Activated CD8-positive, alpha-beta memory T cell treated with anti-CD3 and anti-CD28 coated beads, Interleukin-2, amount 50 U/mL, for 4 hours (primary cell): ENCODE measurements at regions not wholly inside any gene's neighbourhood (a gene's known extent, or its start where the extent isn't known, plus 50 kb on each side); places are given as distances from the start of the nearest gene placed in this dataset.
"Not testable (repeated sequence)": the region's sequence is repeated elsewhere in the genome, so short reads cannot be mapped to it uniquely, and the experiment has no call there.

Source experiments
- DNase-seq: peaks from one replicate; pipeline ENCODE4 v3.0.0-alpha.2; 2020

DNA sequence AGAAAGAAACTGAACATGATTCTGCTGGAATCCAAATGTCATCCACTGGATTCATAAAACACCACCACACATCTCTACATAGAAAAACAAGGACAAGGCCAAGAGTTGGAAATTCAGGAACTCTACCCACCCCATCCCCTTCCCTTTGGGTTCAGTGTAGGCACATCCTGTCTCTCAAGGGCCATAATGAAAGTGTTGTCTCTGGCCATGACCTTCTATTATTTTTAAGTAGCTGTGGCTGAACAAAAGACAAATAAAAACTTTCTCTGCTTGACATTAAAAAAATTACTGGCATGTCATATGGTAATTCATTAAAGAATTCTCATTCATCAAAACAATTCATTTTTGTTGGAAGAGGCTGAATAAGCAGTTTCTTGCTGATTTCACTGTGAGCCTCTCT lies 54.9 kb upstream of the ZBTB18 start:
- DNase-seq: no peak

DNA sequence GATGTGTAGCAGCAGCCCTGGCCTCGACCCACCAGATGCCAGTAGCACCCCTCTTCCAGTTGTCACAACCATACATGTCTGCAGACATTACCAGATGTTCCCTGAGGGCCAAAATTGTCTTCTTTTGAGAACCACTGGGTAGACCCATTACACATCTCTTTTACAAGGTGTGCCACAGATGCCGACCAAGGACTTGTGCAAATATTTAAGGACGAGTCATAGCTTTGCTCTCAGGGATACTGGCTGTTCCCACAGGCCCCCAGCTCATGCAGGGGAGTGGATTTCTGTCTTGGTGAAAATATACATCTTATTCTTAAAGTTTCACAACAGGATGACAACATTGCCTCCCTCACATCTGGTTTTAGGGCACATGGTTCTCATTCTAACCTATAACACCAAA lies 59.4 kb upstream of the ZBTB18 start:
- DNase-seq: no peak

DNA sequence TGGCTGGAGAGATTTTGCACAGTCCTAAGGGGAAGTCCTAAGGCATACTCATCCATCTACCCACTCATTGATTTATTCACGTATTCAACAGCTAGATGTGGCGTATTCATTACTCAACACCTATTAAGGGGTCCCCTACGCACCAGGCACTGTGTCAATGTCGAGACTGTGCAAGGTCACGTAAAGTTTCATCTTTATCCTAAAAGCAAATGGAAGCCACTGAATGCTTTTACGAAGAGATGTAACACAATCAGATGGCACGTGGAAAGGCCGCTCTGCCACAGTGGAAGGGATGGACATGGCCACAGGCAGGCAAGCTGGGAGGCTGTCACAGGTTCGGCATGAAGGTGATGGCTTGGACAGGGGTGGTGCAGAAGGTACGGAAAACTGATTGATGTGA lies 66.3 kb upstream of the ZBTB18 start:
- DNase-seq: no peak

DNA sequence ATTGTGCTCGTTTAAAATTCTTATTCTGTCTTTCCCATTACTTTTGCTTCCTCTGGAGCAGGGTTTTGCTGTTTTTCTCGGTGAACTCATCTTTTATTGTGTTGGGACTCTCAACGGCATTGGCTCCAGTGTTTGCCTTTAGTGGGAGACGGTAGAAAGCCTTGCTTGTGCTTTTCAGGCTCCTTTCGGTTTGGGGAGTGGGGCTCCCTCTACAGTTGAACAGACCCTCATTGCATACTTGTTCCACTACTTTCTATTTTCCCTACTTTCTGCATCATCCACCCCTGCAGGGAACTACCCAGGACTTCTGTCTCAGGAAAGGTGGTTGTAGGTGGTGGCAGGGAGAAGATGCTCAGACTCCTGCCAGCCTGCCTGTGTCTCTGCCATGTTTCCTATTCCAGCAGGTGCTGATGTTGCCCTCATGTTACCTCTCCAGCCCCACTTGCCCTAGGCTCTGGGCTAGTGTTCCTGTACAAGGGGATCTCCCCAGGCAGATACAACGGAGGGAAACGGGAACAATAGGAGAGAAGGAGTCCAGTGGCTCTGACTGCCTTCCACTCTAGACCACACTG lies 68.5 kb upstream of the ZBTB18 start:
- DNase-seq: no peak

DNA sequence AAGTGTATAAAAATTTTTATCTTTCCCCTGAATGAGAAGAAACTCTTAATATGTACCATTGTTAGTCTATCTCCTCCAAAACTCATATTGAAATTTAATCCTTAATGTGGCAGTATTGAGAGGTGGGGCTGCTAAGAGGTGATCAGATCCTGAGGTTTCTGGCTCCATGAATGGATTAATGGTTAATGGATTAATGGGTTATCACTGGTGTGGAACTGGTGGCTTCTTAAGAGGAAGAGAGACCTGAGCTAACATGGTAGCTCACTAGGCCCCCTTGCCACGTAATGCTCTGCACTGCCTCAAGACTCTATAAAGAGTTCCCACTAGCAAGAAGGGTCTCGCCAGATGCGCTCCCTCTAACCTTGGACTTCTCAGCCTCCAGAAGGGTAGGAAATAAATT lies 70.6 kb upstream of the ZBTB18 start:
- no peak for DNase-seq

DNA sequence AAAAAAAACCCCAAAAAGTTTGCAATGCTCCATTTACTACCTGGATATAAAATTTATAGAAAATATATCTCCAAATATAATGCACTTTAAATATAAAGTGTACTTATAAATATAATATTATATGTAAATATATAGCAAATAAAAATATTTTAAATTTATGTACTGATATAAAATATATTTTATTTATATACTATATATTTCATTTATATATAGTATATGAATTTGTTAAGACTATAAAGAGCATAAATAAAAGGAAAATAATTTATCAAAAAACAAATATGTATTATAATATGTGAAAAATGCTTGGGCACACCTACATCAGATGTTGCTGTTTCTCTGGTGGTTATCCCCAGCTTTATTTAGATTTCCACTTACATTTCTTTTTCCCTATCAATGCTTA lies 71.0 kb upstream of the ZBTB18 start:
- DNase-seq: no peak

DNA sequence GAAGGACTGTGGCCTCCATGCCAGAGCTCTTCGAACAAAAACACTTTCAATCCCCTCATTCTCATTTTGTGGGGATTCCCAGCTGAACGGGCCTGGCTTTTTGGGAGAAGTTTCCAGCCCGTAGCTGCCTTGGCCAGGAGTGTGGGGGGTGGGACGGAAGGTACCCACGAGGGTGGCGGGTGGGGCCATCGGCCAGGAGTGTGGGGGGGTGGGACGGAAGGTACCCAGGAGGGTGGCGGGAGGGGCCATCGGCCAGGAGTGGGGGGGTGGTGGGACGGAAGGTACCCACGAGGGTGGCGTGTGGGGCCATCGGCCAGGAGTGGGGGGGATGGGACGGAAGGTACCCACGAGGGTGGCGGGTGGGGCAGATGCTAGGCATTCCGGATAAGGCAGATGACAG lies 71.7 kb upstream of the ZBTB18 start:
- DNase-seq: no peak

DNA sequence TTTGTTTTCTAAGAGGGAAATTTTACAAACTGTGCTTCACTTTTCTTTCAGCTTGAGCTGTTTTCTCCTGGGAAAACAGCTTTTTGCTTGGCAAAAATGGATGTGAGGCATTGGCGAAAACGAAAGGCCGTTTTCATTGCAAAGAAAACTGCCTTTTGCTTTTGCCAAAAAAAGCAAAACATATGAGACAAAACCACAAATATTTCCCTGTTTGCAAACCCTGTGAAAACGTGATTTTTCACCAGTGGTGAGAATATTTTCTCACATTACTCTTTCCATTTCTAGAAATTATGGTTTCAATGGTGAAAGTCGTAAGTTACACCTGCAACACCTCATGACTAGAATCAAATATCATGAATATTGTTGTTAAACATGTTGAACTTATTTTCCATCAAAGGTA lies 74.0 kb upstream of the ZBTB18 start:
- DNase-seq: no peak

DNA sequence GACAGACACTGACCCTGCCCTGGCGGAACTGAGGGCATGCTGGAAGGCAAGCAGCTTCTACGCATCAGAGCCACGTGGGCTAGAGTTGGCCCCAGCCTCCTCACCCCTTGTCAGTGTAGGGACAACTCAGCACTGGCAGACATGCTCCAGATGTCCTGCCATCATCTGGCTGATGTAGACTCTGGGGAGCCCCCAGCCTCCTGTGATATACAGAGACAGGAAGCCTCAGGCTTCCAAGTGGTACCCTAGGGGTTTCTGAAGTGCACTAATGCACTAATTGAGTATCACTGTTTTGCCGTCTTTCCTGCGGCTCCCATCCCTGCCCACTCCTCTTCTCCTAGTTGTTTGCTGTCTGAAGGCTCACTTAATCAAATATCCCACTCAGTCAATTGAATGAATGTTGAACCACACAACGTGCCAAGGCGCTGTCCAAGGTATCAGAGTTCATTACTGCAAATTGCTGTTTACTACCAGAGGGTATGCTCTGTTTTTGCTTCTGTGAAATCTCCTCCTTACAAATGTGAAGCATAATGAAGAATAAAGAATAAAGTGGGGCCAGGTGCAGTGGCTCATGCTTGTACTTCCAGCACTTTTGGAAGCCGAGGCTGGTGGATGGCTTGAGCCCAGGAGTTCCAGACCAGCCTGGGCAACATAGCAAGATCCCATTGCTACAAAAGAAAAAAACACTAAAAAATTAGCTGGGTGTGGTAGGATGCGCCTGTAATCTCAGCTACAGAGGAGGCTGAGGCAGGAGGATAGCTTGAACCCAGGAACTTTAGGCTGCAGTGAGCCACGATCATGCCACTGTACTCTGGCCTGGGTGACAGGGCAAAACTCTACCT lies 76.4 kb upstream of the ZBTB18 start:
- DNase-seq: no peak

DNA sequence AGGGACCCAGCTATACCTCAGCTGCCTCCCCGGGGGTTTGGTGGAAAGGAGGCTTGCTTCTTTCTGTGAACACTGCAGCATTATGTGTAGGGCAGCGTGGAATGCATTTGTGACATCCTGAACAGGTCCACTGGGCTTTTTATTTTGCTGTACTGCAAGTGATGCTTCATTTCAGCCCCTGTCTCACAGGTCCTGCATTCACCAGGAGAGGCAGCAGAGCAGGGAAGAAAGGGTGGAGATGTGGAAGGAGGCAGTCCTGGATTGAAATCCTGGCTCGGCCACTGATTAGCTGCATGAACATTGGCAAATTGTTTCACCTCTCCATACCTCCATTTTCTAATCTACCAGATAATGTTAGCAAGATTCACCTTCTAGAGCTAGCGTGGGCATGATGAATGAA lies 77.9 kb upstream of the ZBTB18 start:
- no peak for DNase-seq

DNA sequence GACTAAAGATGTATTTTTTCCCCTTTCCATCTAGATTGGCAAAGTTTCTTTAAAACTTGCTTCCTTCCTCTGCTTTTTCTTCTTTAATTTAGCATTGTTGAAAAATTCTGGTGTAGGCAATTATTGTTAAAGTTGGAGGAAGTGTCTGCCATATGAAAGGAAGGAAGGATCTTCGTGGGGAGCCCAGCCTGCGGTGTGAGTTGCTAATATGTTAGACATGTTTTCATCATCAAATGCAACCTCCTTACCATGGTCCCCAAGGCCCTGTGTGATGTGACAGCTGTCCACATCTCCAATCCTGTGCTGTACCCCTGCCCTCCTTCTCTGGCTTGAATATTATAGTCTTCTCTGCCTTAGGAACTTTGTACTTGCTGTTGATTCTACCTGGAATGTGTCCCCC lies 81.0 kb upstream of the ZBTB18 start:
- no peak for DNase-seq

DNA sequence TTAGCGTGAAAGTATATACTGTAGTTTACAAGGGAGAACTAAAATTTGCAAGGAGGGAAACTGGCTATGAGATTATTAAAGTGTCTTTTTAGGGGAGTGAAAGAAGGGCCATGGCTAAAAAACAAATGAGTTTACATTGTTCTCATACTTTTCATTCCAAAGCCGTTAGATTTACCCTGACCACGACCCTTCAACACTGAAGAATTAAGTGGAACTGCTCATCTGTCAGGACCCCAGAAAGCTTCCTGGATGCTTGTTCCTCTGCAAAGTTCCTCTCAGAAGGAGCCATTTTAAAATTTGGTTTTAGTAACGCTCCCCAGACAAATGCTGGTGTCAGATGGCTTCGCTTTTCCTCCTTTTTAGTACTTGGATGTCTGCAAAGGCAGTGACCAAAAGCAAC lies 82.7 kb upstream of the ZBTB18 start:
- DNase-seq: no peak

DNA sequence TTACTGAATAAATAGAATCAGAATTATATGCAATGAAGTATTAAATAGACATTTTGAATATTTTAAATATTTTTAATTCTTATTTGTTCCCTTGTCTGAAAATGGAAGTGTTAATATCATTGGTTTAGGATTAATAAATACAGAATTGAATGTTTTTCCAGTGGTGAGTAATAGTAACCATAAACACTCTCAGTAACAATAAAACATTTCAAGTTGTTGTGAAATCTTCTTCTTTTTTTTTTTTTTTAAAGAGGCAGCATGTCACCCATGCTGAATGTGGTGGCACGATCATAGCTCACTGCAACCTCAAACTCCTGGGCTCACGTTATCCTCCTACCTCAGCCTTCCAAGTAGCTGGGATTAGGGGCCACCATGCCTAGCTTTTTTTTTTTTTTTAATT lies 86.2 kb upstream of the ZBTB18 start:
- DNase-seq: no peak

DNA sequence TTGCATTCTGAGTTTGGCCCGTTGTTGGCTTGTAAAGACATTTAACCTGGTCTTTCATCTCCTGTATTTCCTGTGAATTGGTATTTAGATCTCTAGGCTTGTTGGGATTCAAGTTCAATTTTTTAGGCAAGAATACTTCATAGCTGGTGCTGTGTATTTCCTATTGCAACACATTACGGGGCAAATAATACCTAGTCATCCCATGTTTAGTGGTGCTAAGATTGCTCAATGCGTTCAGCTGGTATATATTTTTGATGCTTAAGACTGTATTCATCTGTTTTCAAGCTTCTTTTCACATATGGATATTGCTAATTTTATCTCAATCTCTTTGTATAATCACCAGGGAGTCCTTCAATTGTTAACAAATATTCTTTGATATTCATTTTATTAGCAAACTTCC lies 87.5 kb upstream of the ZBTB18 start:
- no peak for DNase-seq

DNA sequence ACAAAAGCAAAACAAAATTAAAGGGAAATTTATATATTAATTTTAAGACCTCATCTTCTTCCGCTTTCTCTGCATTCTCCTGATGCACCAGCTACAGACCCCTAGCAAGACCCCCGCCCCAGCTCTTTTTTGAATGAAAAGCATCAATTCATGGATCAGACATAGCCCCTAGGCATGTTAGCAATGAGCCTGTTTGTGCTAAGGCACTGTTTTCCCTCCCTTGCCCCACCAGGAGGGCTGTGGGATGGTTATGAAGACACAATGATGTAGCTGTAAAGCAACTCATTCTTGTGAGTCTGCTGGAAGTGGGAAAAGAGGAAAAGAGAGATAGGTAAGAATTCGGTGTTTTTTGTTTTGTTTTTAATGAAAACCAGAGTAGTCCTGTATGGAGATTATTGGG lies 88.5 kb upstream of the ZBTB18 start:
- DNase-seq: no peak

DNA sequence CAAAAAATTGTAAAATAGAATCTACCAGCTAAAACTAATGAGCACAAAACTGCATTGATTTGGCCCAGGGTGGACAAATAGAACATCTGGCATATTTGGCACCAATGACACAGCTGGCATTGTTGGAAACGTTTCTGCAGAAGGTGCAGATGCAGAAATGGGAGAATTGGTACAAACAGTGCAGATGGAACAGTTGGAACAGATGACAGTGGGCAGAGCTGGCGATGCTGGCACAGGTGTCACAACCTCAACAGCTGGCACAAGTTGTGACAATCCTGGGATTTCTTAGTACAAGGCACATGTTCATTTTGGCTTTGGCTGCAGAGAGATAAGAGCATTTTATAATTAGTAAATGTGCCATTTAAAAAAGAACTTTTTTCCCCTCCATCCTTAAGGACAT lies 91.1 kb upstream of the ZBTB18 start:
- no peak for DNase-seq

DNA sequence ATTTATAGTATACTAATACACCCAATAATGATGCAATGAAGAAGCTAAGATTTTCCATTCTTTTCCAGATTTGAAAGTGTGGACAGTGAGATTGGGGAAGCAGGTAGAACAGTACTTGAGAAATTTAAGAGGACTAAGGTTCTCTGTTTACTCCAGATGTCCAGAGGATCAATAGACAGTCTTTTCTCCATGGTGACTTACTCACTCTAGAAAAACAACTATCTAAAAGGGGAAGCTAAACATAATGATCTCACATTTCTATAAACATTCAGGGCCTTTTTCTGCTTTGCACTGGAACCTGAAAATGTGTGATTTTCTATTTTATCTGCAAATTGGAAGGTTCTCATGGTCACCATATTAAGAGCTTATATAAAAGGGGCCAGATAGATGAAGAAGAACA lies 93.9 kb upstream of the ZBTB18 start:
- DNase-seq: no peak

DNA sequence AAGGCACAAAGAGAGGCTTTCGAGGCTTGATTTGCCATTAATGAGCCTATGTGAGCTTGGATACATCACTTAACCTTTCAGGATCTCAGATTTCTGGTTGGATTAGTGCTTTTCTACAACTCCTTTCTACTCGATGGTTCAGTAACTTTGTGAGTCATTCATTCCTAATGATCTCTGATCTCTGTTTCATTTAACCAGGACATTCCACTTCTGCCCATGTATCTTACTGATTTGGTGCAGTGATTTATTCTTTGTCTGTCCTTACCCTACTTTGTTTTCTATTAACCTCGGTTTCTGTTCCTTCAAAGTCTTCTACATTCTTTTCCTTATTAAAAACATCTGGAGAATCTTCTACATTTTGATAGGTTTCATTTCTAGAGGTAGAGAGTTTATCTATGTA lies 94.6 kb upstream of the ZBTB18 start:
- no peak for DNase-seq

DNA sequence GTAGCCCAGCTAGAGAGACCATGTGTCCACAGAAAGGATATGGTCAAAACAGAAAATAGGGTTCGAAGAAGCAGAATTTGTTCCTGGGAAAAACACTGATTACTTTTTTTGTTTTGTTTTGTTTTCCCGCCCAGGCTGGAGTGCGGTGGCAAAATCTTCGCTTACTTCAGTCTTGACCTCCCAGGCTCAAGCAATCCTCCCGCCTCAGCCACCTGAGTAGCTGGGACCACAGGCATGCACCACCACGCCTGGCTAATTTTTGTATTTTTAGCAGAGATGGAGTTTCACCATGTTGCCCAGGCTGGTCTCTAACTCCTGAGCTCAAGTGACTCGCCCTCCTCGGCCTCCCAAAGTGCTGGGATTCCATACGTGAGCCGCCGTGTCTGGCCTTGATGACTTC lies 99.9 kb upstream of the ZBTB18 start:
- not testable (repeated sequence) for DNase-seq

DNA sequence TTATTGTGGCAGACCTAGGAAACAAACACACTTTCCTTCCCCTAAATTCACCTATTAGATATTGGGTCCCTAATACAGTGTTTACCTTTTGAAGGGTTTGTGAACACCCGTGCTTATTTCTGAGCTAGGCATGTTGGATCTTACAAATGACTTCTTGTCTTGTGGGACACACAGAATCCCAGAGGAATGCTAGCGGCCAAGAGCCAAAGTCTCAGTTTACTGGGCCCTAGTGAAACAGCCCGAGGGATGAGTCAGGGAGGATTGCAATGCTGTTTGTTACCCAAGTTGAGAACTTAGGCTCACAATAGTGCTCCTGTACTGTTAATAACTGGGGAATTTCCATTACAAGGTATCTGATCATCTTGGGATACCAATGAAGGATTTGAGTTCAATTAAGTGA lies 100.1 kb upstream of the AKT3 start:
- no peak for DNase-seq

DNA sequence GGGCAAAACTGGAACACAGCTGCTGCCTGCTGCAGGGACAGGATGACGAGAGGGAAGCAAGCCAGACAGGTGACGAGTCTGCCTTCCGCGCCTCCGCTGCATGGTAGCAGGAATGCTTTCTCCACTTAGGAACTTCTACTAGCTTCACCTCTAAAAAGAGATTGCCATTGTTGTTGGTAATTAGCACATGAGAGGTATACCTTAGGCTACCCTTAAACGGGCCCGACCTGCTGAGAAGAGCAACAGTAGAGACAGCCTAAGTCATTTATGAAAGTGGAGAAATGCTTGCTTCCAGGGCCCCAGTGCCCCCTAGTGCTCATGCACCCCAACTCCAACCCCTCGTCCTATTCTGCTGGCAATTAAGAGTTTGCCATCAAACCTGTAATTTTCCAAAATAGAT lies 96.9 kb upstream of the AKT3 start:
- DNase-seq: peak; percentile 43

DNA sequence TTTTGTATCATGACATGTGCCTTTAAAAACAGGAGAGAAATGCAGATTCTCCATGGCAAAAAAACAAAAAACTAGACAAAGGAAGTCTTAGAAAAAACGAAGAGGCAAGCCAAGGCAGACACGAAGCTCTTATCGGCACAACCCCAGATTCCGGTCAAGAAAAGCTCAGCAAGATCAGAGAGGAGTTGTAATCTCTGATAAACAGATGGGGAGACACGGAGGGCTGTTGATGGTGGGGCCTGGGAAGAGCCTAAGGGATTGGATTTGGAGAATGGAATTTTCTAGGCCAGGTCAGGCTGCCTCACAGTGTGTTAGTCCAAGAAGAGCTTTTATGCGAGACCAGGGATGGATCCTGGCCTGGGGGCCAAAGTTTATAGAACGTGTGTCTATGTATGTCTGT lies 96.2 kb upstream of the AKT3 start:
- no peak for DNase-seq

DNA sequence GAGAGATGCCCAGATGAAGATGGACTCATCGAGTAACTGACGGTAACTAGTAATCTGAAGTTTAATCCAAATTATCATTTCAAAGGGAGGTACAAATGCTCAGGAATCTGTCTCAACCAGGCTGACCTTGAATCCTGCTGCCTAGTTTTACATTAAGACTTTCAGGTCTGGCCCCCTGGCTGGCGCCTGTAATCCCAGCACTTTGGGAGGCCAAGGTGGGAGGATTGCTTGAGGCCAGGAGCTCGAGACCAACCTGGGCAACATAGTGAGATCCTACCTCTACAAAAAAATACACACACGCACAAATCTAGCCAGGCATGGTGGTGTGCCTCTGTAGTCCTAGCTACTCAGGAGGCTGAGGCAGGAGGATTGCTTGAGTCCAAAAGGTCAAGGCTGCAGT lies 95.7 kb upstream of the AKT3 start:
- no peak for DNase-seq

DNA sequence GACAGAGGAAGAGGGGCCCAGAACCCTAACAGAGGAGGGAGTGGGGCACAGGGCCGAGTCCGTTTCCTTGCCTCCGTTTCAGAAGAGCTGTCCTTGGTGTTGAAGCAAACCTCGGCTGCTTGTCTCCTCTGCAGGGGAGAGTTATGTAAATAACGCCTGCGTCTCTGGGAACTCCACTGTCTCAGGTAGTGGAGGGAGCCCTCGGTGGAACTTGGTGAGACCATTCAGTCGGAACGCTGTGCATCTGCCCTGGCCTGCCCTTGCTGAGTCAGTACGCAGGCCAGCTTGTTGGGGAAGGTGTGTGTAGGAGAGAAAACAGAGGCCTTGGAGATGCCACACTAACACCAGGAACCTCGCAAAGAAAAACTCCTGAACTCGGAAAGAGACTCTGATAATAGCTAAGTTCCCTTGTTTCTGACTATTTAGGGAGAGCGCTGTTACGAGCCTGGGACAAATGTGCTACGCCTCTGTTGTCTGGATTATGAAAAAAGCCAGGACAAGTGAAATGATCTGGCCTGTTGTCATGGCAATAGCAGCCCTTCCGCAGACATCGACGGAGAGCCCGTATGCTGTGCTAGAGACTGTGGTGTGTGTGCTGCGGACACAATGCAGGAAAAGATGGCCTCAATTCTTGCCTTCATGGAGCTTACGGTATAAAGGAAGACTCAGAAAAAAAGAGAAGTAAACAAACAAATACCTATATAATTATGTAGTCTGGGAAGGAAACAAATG lies 94.6 kb upstream of the AKT3 start:
- no peak for DNase-seq
